ENCODE measurements at regions not wholly inside any gene's neighbourhood (a gene's known extent, or its start where the extent isn't known, plus 50 kb on each side); places are given as distances from the start of the nearest gene placed in this dataset.

DNA sequence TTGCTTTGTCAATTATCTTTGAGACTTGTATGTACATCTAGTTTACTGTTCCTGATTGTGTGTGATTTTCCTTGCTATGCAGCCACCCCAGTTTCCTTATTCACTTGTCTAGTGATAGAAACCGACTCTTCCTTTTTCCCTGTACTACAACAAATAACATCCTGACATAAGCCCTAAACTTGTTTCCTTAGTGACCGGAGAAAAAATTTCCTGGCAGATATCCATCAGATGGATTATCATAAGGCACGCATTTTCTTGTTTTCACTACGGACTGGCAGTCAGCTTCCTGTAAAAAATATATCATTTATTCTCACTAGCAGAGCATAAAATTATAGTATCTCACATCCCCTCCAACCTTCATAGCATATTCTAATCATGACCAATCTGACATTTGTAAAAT is 410.7 kb downstream of the CENPC start:
- Histone ChIP-seq H3K9me3 (ENCODE audit: control insufficient read depth, low read depth, low read length) (no peaks in the 10 kb centered on the region), H3K27ac (ENCODE audit: low read length) (no peak overlapping the region), H3K27me3 (ENCODE audit: control insufficient read depth, insufficient read depth, low read length) (no peaks in the 10 kb centered on the region), H3K4me3 (ENCODE audit: low read length) (no peak overlapping the region), H3K36me3 (ENCODE audit: control insufficient read depth, low read depth, low read length) (no peaks in the 10 kb centered on the region), H3K4me1 (ENCODE audit: control insufficient read depth, low read depth, low read length) (no peaks in the 10 kb centered on the region), H3K9ac (ENCODE audit: low read length) (no peak overlapping the region)

DNA sequence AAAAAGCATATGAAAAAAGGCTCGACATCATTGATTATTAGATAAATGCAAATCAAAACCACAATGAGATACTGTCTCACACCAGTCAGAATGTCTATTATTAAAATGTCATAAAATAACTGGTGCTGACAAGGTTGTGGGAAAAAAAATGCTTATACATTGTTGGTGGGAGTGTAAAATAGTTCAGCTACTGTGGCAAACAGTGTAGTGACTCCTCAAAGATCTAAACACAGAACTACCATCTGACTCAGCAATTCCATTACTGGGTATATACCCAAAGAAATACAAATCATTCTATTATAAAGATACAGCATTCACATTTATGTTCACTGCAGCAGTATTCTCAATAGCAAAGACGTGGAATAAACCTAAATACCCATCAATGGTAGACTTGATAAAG is 412.1 kb downstream of the CENPC start:
- no peak overlapping the region for H3K9ac ChIP-seq (ENCODE audit: low read length)

DNA sequence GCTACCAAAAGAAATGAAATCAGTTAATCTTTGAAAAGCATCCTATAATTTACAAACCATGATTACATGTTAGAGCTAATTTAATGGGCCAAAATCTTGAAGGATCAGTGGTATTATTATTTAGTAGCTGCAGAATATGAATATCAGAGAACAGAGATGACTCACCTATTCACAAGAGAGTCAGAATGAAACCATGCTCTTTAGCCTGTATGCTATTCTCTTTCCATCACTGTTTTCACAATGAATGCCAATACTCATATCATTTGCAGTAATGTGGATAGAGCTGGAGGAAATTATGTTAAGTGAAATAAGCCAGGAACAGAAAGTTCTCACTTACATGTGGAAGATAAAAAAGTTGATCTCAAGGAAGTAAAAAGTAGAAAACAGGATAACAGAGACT is 414.1 kb downstream of the CENPC start:
- Histone ChIP-seq H3K27me3 (ENCODE audit: control insufficient read depth, insufficient read depth, low read length) (no peaks in the 10 kb centered on the region), H3K4me1 (ENCODE audit: control insufficient read depth, low read depth, low read length) (no peaks in the 10 kb centered on the region), H3K9ac (ENCODE audit: low read length) (no peak overlapping the region), H3K9me3 (ENCODE audit: control insufficient read depth, low read depth, low read length) (no peaks in the 10 kb centered on the region), H3K4me3 (ENCODE audit: low read length) (no peak overlapping the region), H3K36me3 (ENCODE audit: control insufficient read depth, low read depth, low read length) (no peaks in the 10 kb centered on the region), H3K27ac (ENCODE audit: low read length) (no peak overlapping the region)

More for the DNA sequence above, 412.1 kb downstream of the CENPC start:
- H3K4me1 ChIP-seq (ENCODE audit: control insufficient read depth, low read depth, low read length): no peaks in the 10 kb centered on the region
- no peak overlapping the region for H3K27ac ChIP-seq (ENCODE audit: low read length)
- no peaks in the 10 kb centered on the region for H3K27me3 ChIP-seq (ENCODE audit: control insufficient read depth, insufficient read depth, low read length)
- H3K9me3 ChIP-seq (ENCODE audit: control insufficient read depth, low read depth, low read length): no peaks in the 10 kb centered on the region
- H3K4me3 ChIP-seq (ENCODE audit: low read length): no peak overlapping the region
- H3K36me3 ChIP-seq (ENCODE audit: control insufficient read depth, low read depth, low read length): no peaks in the 10 kb centered on the region

DNA sequence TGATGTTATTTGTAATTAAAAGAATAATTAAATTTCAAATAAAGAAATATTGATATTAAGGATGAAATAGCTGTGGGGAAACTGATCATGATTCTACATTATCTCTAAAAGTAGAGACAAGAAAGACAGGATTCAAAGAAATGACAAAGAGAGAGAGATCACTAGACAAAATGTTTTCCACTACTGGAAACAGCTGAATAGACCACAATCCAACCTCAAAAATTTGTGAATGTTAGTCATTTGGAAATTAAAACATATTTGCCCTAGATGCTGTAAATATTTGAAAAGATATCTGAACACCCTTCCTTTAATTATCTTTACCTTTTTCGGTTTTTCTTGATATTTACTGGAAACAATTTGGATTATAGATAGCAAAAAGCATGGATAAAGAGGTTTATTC is 414.9 kb downstream of the CENPC start:
- no peak overlapping the region for H3K4me3 ChIP-seq (ENCODE audit: low read length)
- no peaks in the 10 kb centered on the region for H3K4me1 ChIP-seq (ENCODE audit: control insufficient read depth, low read depth, low read length)
- H3K36me3 ChIP-seq (ENCODE audit: control insufficient read depth, low read depth, low read length): no peaks in the 10 kb centered on the region
- H3K9ac ChIP-seq (ENCODE audit: low read length): no peak overlapping the region
- no peak overlapping the region for H3K27ac ChIP-seq (ENCODE audit: low read length)
- H3K27me3 ChIP-seq (ENCODE audit: control insufficient read depth, insufficient read depth, low read length): no peaks in the 10 kb centered on the region
- no peaks in the 10 kb centered on the region for H3K9me3 ChIP-seq (ENCODE audit: control insufficient read depth, low read depth, low read length)

DNA sequence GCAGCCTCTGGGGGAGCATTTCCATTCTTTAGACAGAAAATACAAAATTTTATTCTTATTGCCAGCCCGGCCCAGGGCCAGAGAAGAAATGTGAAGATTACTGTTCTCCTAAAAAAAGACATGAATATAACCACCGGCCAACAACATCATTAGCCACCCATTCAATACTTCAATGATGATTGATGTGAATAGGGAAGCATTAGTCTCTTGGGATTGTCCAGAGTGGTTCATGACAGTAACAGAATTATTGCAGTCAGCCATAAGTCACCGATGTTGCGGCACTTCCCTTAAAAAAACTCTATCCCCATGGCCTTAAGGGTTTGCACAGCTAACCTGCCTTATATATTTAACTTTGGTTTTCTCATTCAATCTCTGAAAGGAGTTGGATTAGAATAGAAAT is 418.7 kb downstream of the CENPC start:
- Histone ChIP-seq H3K4me3 (ENCODE audit: low read length) (no peak overlapping the region), H3K27ac (ENCODE audit: low read length) (no peak overlapping the region), H3K9me3 (ENCODE audit: control insufficient read depth, low read depth, low read length) (no peaks in the 10 kb centered on the region), H3K9ac (ENCODE audit: low read length) (no peak overlapping the region), H3K36me3 (ENCODE audit: control insufficient read depth, low read depth, low read length) (no peaks in the 10 kb centered on the region), H3K4me1 (ENCODE audit: control insufficient read depth, low read depth, low read length) (no peaks in the 10 kb centered on the region), H3K27me3 (ENCODE audit: control insufficient read depth, insufficient read depth, low read length) (no peaks in the 10 kb centered on the region)

DNA sequence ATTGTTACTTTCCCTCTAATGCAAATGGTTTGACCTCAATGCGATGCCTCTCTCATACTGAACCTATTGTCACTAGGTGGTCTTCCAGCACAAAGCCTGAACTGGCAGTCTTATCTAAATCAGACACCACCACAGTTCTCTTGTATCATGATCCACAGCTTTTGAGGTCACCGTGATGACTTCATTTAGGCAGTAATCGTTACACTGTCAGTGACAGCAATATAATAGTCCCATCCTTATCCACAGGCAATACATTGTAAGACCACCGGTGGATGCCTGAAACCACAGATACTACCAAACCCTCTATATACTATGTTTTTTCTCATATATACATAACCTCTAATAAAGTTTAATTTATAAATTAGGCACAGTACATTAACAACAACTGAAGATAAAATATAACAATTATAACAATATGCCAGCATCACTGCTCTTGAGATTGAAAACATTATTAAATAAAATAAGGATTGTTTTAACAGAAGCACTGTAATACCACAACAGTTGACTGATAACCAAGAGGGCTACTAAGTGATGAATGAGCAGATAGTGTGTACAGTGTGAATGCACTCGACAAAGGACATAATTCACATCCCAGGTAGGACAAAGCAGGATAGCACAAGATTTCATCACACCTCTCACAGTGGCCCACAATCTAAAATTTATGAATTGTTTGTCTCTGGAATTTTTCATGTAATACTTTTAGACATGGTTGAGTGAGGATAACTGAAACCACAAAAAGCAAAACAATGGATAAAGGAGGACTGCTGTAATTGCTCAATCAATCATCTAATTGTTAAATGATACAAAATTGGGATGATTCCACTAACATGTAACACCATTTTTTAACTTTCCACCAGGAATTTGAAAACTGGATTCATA is 419.4 kb downstream of the CENPC start:
- Histone ChIP-seq H3K27ac (ENCODE audit: low read length) (no peak overlapping the region), H3K9me3 (ENCODE audit: control insufficient read depth, low read depth, low read length) (no peaks in the 10 kb centered on the region), H3K9ac (ENCODE audit: low read length) (no peak overlapping the region), H3K4me1 (ENCODE audit: control insufficient read depth, low read depth, low read length) (no peaks in the 10 kb centered on the region), H3K36me3 (ENCODE audit: control insufficient read depth, low read depth, low read length) (no peaks in the 10 kb centered on the region), H3K27me3 (ENCODE audit: control insufficient read depth, insufficient read depth, low read length) (no peaks in the 10 kb centered on the region), H3K4me3 (ENCODE audit: low read length) (no peak overlapping the region)

DNA sequence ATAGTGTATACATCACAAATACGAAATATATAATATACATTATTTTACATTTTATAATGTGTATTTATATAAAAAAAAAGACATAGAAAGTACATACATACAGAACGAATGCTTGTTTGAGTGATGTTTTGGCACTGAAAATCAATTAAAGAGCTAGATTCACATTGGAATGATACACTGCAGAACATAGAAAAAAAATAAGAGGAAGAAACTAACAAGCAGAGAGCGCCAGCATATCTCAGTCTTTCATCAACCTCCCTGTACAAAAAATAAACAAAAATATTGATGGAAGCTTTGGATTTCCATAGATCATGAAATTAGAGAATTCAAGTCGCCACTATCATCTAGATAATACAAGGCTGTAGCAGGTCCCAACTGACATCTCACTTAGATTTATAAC is 420.6 kb downstream of the CENPC start:
- Histone ChIP-seq H3K36me3 (ENCODE audit: control insufficient read depth, low read depth, low read length) (no peaks in the 10 kb centered on the region), H3K27me3 (ENCODE audit: control insufficient read depth, insufficient read depth, low read length) (no peaks in the 10 kb centered on the region), H3K9ac (ENCODE audit: low read length) (no peak overlapping the region), H3K9me3 (ENCODE audit: control insufficient read depth, low read depth, low read length) (no peaks in the 10 kb centered on the region), H3K4me3 (ENCODE audit: low read length) (no peak overlapping the region), H3K27ac (ENCODE audit: low read length) (no peak overlapping the region), H3K4me1 (ENCODE audit: control insufficient read depth, low read depth, low read length) (no peaks in the 10 kb centered on the region)

DNA sequence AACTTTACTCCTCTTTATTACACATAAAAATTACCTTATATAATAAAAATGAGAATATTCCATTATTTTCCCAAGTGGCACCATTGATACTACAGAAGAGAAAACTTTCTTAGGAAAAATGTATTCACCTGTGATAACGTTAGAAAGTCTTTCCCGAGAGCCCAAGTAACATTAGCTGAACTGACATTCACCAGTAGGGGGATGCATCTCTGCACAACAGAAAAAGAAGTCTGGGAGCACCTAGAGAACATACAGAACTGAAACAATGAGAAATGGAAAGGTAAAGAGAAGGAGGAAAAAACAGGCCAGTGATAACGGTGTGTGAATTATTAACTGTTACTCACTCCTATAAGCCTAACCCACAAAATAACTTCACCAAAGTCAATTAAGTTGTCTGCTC is 423.3 kb downstream of the CENPC start:
- Histone ChIP-seq H3K4me1 (ENCODE audit: control insufficient read depth, low read depth, low read length) (no peaks in the 10 kb centered on the region), H3K9me3 (ENCODE audit: control insufficient read depth, low read depth, low read length) (no peaks in the 10 kb centered on the region), H3K9ac (ENCODE audit: low read length) (no peak overlapping the region), H3K36me3 (ENCODE audit: control insufficient read depth, low read depth, low read length) (no peaks in the 10 kb centered on the region), H3K27ac (ENCODE audit: low read length) (no peak overlapping the region), H3K4me3 (ENCODE audit: low read length) (no peak overlapping the region), H3K27me3 (ENCODE audit: control insufficient read depth, insufficient read depth, low read length) (no peaks in the 10 kb centered on the region)

DNA sequence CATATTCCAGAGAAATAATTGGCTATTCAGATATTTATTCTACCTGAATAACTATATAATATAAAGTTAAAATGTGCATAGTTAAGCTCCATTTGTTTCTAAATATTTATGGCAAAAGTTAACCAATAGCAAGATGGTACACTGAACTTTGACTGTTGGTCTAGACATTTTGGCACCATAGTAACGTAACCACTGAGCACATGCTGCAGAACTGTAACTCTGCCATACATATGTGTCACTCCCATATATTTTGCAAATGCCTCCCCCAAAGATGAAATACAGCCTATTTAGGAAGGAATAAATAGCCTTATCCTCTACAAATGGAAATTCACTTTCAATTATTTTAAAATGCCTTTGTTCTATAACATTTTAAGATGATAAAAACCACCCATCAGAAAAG is 424.9 kb downstream of the CENPC start:
- H3K36me3 ChIP-seq (ENCODE audit: control insufficient read depth, low read depth, low read length): no peaks in the 10 kb centered on the region
- H3K9me3 ChIP-seq (ENCODE audit: control insufficient read depth, low read depth, low read length): no peaks in the 10 kb centered on the region
- H3K4me1 ChIP-seq (ENCODE audit: control insufficient read depth, low read depth, low read length): no peaks in the 10 kb centered on the region
- no peak overlapping the region for H3K9ac ChIP-seq (ENCODE audit: low read length)
- no peak overlapping the region for H3K27ac ChIP-seq (ENCODE audit: low read length)
- no peaks in the 10 kb centered on the region for H3K27me3 ChIP-seq (ENCODE audit: control insufficient read depth, insufficient read depth, low read length)
- no peak overlapping the region for H3K4me3 ChIP-seq (ENCODE audit: low read length)

DNA sequence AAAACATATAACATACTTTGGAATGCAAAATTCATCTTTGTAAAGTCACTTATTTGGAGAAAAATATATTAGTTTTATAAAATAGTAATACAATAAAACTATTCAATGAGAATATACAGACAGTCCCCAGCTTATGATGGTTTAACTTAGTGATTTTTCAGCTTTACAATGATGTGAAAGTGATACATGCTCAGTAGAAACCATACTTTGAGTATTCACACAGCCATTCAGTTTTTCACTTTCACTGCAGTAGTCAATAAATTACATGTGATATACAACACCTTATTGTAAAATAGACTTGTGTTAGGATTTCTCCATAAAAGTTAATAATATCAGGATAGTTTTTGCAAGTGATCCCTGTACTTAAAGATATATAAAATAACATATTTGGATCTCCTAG is 436.0 kb downstream of the CENPC start:
- Histone ChIP-seq H3K9me3 (ENCODE audit: control insufficient read depth, low read depth, low read length) (no peaks in the 10 kb centered on the region), H3K27ac (ENCODE audit: low read length) (no peak overlapping the region), H3K36me3 (ENCODE audit: control insufficient read depth, low read depth, low read length) (no peaks in the 10 kb centered on the region), H3K4me1 (ENCODE audit: control insufficient read depth, low read depth, low read length) (no peaks in the 10 kb centered on the region), H3K4me3 (ENCODE audit: low read length) (no peak overlapping the region), H3K27me3 (ENCODE audit: control insufficient read depth, insufficient read depth, low read length) (no peaks in the 10 kb centered on the region), H3K9ac (ENCODE audit: low read length) (no peak overlapping the region)

DNA sequence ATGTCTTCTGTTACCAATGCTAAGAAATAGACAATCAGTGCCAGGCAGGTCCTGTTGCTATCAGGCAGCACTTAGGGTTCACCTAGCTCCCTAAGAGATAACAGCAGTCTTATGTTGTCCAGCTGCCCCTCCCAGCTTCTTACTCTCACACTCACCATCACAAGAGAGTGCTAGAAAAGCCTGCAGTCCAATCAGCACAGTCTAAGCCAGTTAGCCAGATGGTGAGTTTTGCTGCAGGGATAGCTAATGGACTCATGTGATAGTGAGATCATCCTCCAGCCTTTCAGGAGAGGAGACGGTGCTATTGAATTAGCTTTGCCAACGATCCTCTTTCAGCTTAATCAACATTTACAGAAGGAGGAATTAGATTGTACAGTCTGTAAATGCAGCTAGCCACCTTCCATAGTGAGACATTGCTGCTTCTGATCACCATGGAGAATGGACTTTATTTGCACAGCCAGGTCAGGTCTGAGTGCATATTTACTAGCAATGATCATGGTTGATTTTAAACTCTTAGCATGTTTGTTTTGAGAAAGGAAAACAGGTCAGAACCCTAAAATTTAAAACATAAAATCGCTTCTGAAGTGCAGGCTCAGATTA is 438.3 kb downstream of the CENPC start:
- Histone ChIP-seq H3K9ac (ENCODE audit: low read length) (no peak overlapping the region), H3K27ac (ENCODE audit: low read length) (no peak overlapping the region), H3K27me3 (ENCODE audit: control insufficient read depth, insufficient read depth, low read length) (no peaks in the 10 kb centered on the region), H3K9me3 (ENCODE audit: control insufficient read depth, low read depth, low read length) (no peaks in the 10 kb centered on the region), H3K4me1 (ENCODE audit: control insufficient read depth, low read depth, low read length) (no peaks in the 10 kb centered on the region), H3K4me3 (ENCODE audit: low read length) (no peak overlapping the region), H3K36me3 (ENCODE audit: control insufficient read depth, low read depth, low read length) (no peaks in the 10 kb centered on the region)

DNA sequence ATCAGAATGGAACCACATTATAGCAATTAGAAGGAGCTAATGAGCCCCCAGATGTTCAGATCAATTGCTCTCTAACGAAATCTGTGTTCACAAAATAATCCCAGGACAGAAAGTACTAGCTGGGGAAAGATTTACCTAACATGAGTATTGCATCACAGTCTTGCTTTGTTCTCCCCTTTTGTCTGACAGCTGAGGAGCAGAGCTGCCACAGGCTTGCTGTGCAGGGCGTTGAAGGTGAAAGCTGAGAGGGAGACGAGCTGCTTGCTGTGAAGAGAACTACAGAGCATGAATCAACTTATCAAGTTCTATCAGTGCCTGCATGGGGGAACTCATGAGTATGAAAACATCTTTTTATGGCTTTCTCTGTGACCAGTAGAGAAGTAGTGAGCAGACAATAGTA is 441.2 kb downstream of the CENPC start:
- Histone ChIP-seq H3K27ac (ENCODE audit: low read length) (no peak overlapping the region), H3K4me3 (ENCODE audit: low read length) (no peak overlapping the region), H3K9me3 (ENCODE audit: control insufficient read depth, low read depth, low read length) (no peaks in the 10 kb centered on the region), H3K36me3 (ENCODE audit: control insufficient read depth, low read depth, low read length) (no peaks in the 10 kb centered on the region), H3K4me1 (ENCODE audit: control insufficient read depth, low read depth, low read length) (no peaks in the 10 kb centered on the region), H3K27me3 (ENCODE audit: control insufficient read depth, insufficient read depth, low read length) (no peaks in the 10 kb centered on the region), H3K9ac (ENCODE audit: low read length) (no peak overlapping the region)

All from iPS-18a (cell line).